DOHH2 (cell line): ENCODE measurements at regions not wholly inside any gene's neighbourhood (a gene's known extent, or its start where the extent isn't known, plus 50 kb on each side); places are given as distances from the start of the nearest gene placed in this dataset.

Experiments
- CTCF ChIP-seq: fragments of 200-600 bp; sonication (generic); IDR thresholded peaks from one replicate; pipeline ENCODE4 v1.5.1; 2014; ENCODE audit warnings: antibody characterized with exemption, mild to moderate bottlenecking, low read depth, low read length; ENCODE audit not compliant: poor library complexity, severe bottlenecking
- EZH2phosphoT487 ChIP-seq: fragments of 200-600 bp; sonication (generic); IDR thresholded peaks from 2 replicates; pipeline ENCODE4 v1.6.1; 2017; ENCODE audit warnings: borderline replicate concordance, mild to moderate bottlenecking, antibody characterized with exemption, low read length, moderate library complexity, mixed read lengths

- TF ChIP-seq CTCF (no peak), EZH2phosphoT487 (no peak)
Measured at GRCh38 chr14:98382662-98383061, 889.3 kb downstream of the BCL11B start.
